Liver (tissue), 8 donors: ENCODE measurements at regions not wholly inside any gene's neighbourhood (a gene's known extent, or its start where the extent isn't known, plus 50 kb on each side); places are given as distances from the start of the nearest gene placed in this dataset.

Experiments
- DNase-seq: peaks from one replicate; pipeline ENCODE4 v3.0.0-alpha.2; 2017; ENCODE audit warnings: low spot score
- H3K27ac ChIP-seq, 2 donors: one replicate each; pipeline ENCODE4 v1.7.0; 2013; ENCODE audit warnings: inconsistent platforms in 2 of 2, low read length in 2 of 2, control low read depth in 1 of 2, low read depth in 1 of 2, mild to moderate bottlenecking in 1 of 2
- H3K27me3 ChIP-seq, 4 donors: one replicate each; pipeline versions ENCODE4 v1.6.1 to v1.7.0; 2013; ENCODE audit warnings: low read length in 3 of 4, inconsistent platforms in 1 of 4, mild to moderate bottlenecking in 1 of 4, moderate library complexity in 1 of 4; ENCODE audit not compliant: control insufficient read depth in 4 of 4, insufficient read depth in 4 of 4
- H3K36me3 ChIP-seq, 4 donors: one replicate each; pipeline versions ENCODE4 v1.6.1 to v1.7.0; 2013; ENCODE audit warnings: low read length in 3 of 4, mild to moderate bottlenecking in 3 of 4, low read depth in 1 of 4, moderate library complexity in 1 of 4; ENCODE audit not compliant: control insufficient read depth in 4 of 4, insufficient read depth in 3 of 4
- H3K4me1 ChIP-seq, 4 donors: one replicate each; pipeline versions ENCODE4 v1.6.1 to v1.7.0; 2013; ENCODE audit warnings: low read length in 3 of 4, mild to moderate bottlenecking in 3 of 4, moderate library complexity in 1 of 4; ENCODE audit not compliant: control insufficient read depth in 4 of 4, insufficient read depth in 4 of 4
- H3K4me3 ChIP-seq, 3 donors: one replicate each; pipeline versions ENCODE4 v1.6.1 to v1.7.0; 2013; ENCODE audit warnings: low read length in 3 of 3, control low read depth in 1 of 3, low read depth in 1 of 3, mild to moderate bottlenecking in 1 of 3
- H3K9ac ChIP-seq, 2 donors: one replicate each; pipeline ENCODE4 v1.7.0; 2013; ENCODE audit warnings: low read length in 2 of 2, mild to moderate bottlenecking in 2 of 2, moderate library complexity in 2 of 2, control low read depth in 1 of 2, low read depth in 1 of 2
- H3K9me3 ChIP-seq, 4 donors: one replicate each; pipeline versions ENCODE4 v1.6.1 to v1.7.0; 2013; ENCODE audit warnings: low read length in 3 of 4; ENCODE audit not compliant: control insufficient read depth in 4 of 4
- EGR1 ChIP-seq, 2 donors: IDR thresholded peaks; 2 replicates each; pipeline ENCODE4 v1.6.1; 2016 to 2018; ENCODE audit warnings: antibody characterized with exemption in 2 of 2, low read depth in 2 of 2
- FOXA1 ChIP-seq: IDR thresholded peaks from 2 replicates; pipeline ENCODE4 v1.6.1; 2016; ENCODE audit warnings: antibody characterized with exemption
- FOXA2 ChIP-seq: IDR thresholded peaks from 2 replicates; pipeline ENCODE4 v1.6.1; 2016; ENCODE audit warnings: antibody characterized with exemption
- GABPA ChIP-seq, 2 donors: IDR thresholded peaks in 1 of 2; conservative IDR thresholded peaks in 1 of 2; 2 replicates each; pipeline ENCODE4 v1.6.1; 2016; ENCODE audit warnings: antibody characterized with exemption in 2 of 2, mild to moderate bottlenecking in 1 of 2, moderate library complexity in 1 of 2
- HNF4A ChIP-seq, 2 donors: conservative IDR thresholded peaks; 2 replicates each; pipeline ENCODE4 v1.6.1; 2016; ENCODE audit warnings: antibody characterized with exemption in 2 of 2, mild to moderate bottlenecking in 2 of 2
- HNF4G ChIP-seq: IDR thresholded peaks from 2 replicates; pipeline ENCODE4 v1.6.1; 2016; ENCODE audit warnings: antibody characterized with exemption
- JUND ChIP-seq, 2 donors: IDR thresholded peaks; 2 replicates each; pipeline ENCODE4 v1.6.1; 2016; ENCODE audit warnings: antibody characterized with exemption in 2 of 2
- MAX ChIP-seq: IDR thresholded peaks from 2 replicates; pipeline ENCODE4 v1.6.1; 2016; ENCODE audit warnings: antibody characterized with exemption
- NR2F2 ChIP-seq: IDR thresholded peaks from 2 replicates; pipeline ENCODE4 v1.6.1; 2016; ENCODE audit warnings: antibody characterized with exemption
- RAD21 ChIP-seq, 2 donors: IDR thresholded peaks; 2 replicates each; pipeline ENCODE4 v1.6.1; 2016; ENCODE audit warnings: antibody characterized with exemption in 2 of 2, mild to moderate bottlenecking in 2 of 2
- REST ChIP-seq: IDR thresholded peaks from 2 replicates; pipeline ENCODE4 v1.6.1; 2016; ENCODE audit warnings: antibody characterized with exemption, mild to moderate bottlenecking
- RXRA ChIP-seq, 2 donors: IDR thresholded peaks; 2 replicates each; pipeline ENCODE4 v1.6.1; 2017 to 2018; ENCODE audit warnings: antibody characterized with exemption in 2 of 2, mild to moderate bottlenecking in 1 of 2
- SP1 ChIP-seq: IDR thresholded peaks from 2 replicates; pipeline ENCODE4 v1.6.1; 2018; ENCODE audit warnings: antibody characterized with exemption, mild to moderate bottlenecking
- TAF1 ChIP-seq: conservative IDR thresholded peaks from 2 replicates; pipeline ENCODE4 v1.6.1; 2016; ENCODE audit warnings: antibody characterized with exemption, mild to moderate bottlenecking
- YY1 ChIP-seq: IDR thresholded peaks from 2 replicates; pipeline ENCODE4 v1.6.1; 2016; ENCODE audit warnings: antibody characterized with exemption, mild to moderate bottlenecking
- ZBTB33 ChIP-seq: IDR thresholded peaks from 2 replicates; pipeline ENCODE4 v1.6.1; 2016; ENCODE audit warnings: antibody characterized with exemption
- WGBS: extraction: QIAGEN DNeasy Blood & Tissue Kit; methylation state at CpG from one replicate; pipeline ENCODE4 v1.1.7; 2013; 5-methylcytosine and 5-hydroxymethylcytosine counted together
- TF ChIP-seq, protein P1 (sequence below): fragments of 150-350 bp; IDR thresholded peaks from 2 replicates; pipeline ENCODE4 v1.5.1; 2017; ENCODE audit warnings: improper control_type of control experiment, low read depth, low read length; ENCODE audit not compliant: missing input control
- TF ChIP-seq, protein P2 (sequence below): IDR thresholded peaks from 2 replicates; pipeline ENCODE4 v1.6.1; 2016; ENCODE audit warnings: antibody characterized with exemption
- donor health status: healthy.
- donor health status: healthy.
- donor health status: healthy.
- donor health status: healthy.
- donor health status: healthy.

- no peak for TF ChIP-seq RAD21 (IDR thresholded peaks at IDR 0.05)
- TF ChIP-seq, protein P1, sequence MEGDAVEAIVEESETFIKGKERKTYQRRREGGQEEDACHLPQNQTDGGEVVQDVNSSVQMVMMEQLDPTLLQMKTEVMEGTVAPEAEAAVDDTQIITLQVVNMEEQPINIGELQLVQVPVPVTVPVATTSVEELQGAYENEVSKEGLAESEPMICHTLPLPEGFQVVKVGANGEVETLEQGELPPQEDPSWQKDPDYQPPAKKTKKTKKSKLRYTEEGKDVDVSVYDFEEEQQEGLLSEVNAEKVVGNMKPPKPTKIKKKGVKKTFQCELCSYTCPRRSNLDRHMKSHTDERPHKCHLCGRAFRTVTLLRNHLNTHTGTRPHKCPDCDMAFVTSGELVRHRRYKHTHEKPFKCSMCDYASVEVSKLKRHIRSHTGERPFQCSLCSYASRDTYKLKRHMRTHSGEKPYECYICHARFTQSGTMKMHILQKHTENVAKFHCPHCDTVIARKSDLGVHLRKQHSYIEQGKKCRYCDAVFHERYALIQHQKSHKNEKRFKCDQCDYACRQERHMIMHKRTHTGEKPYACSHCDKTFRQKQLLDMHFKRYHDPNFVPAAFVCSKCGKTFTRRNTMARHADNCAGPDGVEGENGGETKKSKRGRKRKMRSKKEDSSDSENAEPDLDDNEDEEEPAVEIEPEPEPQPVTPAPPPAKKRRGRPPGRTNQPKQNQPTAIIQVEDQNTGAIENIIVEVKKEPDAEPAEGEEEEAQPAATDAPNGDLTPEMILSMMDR = no peak
- no peak for TF ChIP-seq GABPA (IDR thresholded peaks at IDR 0.05 in 1 of 2, conservative IDR thresholded peaks at IDR 0.05 in 1 of 2)
- TF ChIP-seq FOXA2 = no peak
- TF ChIP-seq NR2F2 = no peak
- no peak for TF ChIP-seq REST
- TF ChIP-seq TAF1 = no peak
- TF ChIP-seq, protein P2, sequence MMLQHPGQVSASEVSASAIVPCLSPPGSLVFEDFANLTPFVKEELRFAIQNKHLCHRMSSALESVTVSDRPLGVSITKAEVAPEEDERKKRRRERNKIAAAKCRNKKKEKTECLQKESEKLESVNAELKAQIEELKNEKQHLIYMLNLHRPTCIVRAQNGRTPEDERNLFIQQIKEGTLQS = no peak
- TF ChIP-seq ZBTB33 = no peak
- no peak for TF ChIP-seq HNF4G
- TF ChIP-seq YY1 = no peak
- Histone ChIP-seq H3K4me1 (no peaks in the 10 kb centered on the region), H3K9me3 (no peaks in the 10 kb centered on the region), H3K9ac (no peak overlapping the region), H3K4me3 (no peak overlapping the region), H3K36me3 (no peaks in the 10 kb centered on the region), H3K27ac (no peak overlapping the region), H3K27me3 (no peaks in the 10 kb centered on the region)
- WGBS = 47% methylated on average over 4 of the region's 4 CpGs
- DNase-seq = no peak
These were observed 182.8 kb upstream of the SESN3 start for GRCh38 chr11:95413761-95414160.

DNA sequence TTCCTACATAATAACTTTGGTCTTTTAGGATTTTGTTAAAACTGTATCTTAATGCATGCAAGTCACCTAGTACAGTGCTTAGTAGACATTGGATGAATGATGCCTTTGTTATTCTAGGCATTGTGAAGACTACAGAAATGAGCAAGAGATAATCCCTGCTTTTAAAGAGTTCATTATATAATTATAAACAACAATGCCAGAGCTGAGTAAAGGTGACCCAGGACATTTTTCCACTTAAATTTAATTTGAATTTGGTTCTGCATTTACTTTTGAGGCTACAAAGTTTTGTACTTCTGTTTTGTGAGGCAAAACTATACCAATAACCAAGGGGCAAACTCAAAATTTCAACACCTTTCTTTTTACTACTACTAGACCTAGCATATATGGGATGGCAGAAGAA lies 182.0 kb upstream of the SESN3 start:
- Histone ChIP-seq H3K9ac (no peak overlapping the region), H3K27me3 (no peaks in the 10 kb centered on the region), H3K9me3 (no peaks in the 10 kb centered on the region), H3K4me1 (no peaks in the 10 kb centered on the region), H3K36me3 (no peaks in the 10 kb centered on the region), H3K27ac (no peak overlapping the region), H3K4me3 (no peak overlapping the region)
- TF ChIP-seq JUND (IDR thresholded peaks at IDR 0.05) (no peak), SP1 (no peak), TAF1 (no peak), RAD21 (IDR thresholded peaks at IDR 0.05) (no peak), FOXA1 (no peak), YY1 (no peak), FOXA2 (no peak), EGR1 (IDR thresholded peaks at IDR 0.05; ENCODE audit: low read depth in 2 of 2) (no peak), HNF4G (no peak), NR2F2 (no peak), RXRA (IDR thresholded peaks at IDR 0.05) (no peak), GABPA (IDR thresholded peaks at IDR 0.05 in 1 of 2, conservative IDR thresholded peaks at IDR 0.05 in 1 of 2) (no peak), HNF4A (conservative IDR thresholded peaks at IDR 0.05) (no peak), MAX (no peak), ZBTB33 (no peak)
- TF ChIP-seq, protein P1 = no peak
- TF ChIP-seq, protein P2 = no peak
- DNase-seq = no peak
